HEK293 (cell line): ENCODE measurements at regions not wholly inside any gene's neighbourhood (a gene's known extent, or its start where the extent isn't known, plus 50 kb on each side); places are given as distances from the start of the nearest gene placed in this dataset.

ENCODE experiments used
- CTCF ChIA-PET: fragments of 350-600 bp; formaldehyde crosslinking; extraction: SDS; loops from one replicate; lab custom pipeline; 2021; ENCODE audit warnings: antibody characterized with exemption; lab: Yijun Ruan, JAX
- POLR2A ChIA-PET: fragments of 300-600 bp; formaldehyde crosslinking; extraction: SDS; loops from one replicate; lab custom pipeline; 2020; ENCODE audit warnings: antibody characterized with exemption, inconsistent platforms; lab: Yijun Ruan, JAX
- H3K27ac ChIP-seq: fragments of 200-500 bp; sonication (Bioruptor generic); 2 replicates; pipeline ENCODE4 v1.5.1; 2014; ENCODE audit warnings: low read depth, low read length, control low read depth, inconsistent platforms; ENCODE audit errors: extremely low read depth
- H3K36me3 ChIP-seq, 2 experiments: fragments of 200-500 bp in 1 of 2; sonication (Bioruptor generic) in 1 of 2; 1 replicate in 1 of 2; 2 replicates in 1 of 2; pipeline ENCODE4 v1.5.1; 2014 to 2017; ENCODE audit warnings: inconsistent platforms in 2 of 2, low read length in 2 of 2; ENCODE audit not compliant: control insufficient read depth in 2 of 2, insufficient read depth in 1 of 2
- H3K4me1 ChIP-seq: fragments of 200-500 bp; sonication (Bioruptor generic); 2 replicates; pipeline ENCODE4 v1.5.1; 2014; ENCODE audit warnings: mild to moderate bottlenecking, low read length, inconsistent platforms; ENCODE audit not compliant: control insufficient read depth, insufficient read depth
- H3K4me3 ChIP-seq: 2 replicates; pipeline ENCODE4 v1.5.1; 2011; ENCODE audit warnings: low read depth, mild to moderate bottlenecking, control low read depth, low read length, moderate library complexity
- H3K9me3 ChIP-seq: fragments of 200-500 bp; sonication (Bioruptor generic); 2 replicates; pipeline ENCODE4 v1.5.1; 2014; ENCODE audit warnings: low read depth, low read length, inconsistent platforms; ENCODE audit not compliant: control insufficient read depth, insufficient read depth
- HOXA7 ChIP-seq: sonication (generic); formaldehyde crosslinking; IDR thresholded peaks from 2 replicates; pipeline ENCODE4 v1.8.1; 2022; ENCODE audit warnings: missing genetic modification reagents, borderline replicate concordance
- KLF1 ChIP-seq: fragments of 450-650 bp; formaldehyde crosslinking; IDR thresholded peaks from 2 replicates; pipeline ENCODE4 v1.5.1; 2016; ENCODE audit warnings: missing biosample characterization, missing genetic modification characterization
- KLF7 ChIP-seq: fragments of 450-650 bp; formaldehyde crosslinking; IDR thresholded peaks from 2 replicates; pipeline ENCODE4 v1.5.1; 2016; ENCODE audit warnings: missing biosample characterization, missing genetic modification characterization, borderline replicate concordance
- REPIN1 ChIP-seq: fragments of 450-650 bp; formaldehyde crosslinking; IDR thresholded peaks from 2 replicates; pipeline ENCODE4 v1.5.1; 2017; ENCODE audit warnings: missing biosample characterization, missing genetic modification characterization, low read depth
- SCRT2 ChIP-seq: fragments of 450-650 bp; formaldehyde crosslinking; IDR thresholded peaks from 2 replicates; pipeline ENCODE4 v1.5.1; 2016; ENCODE audit warnings: missing biosample characterization, missing genetic modification characterization
- TCF7L2 ChIP-seq: IDR thresholded peaks from 2 replicates; pipeline ENCODE4 v1.6.1; 2011; ENCODE audit warnings: low read depth, mild to moderate bottlenecking, inconsistent platforms, low read length, moderate library complexity, borderline replicate concordance
- YY2 ChIP-seq: fragments of 450-650 bp; formaldehyde crosslinking; IDR thresholded peaks from 2 replicates; pipeline ENCODE4 v1.5.1; 2016; ENCODE audit warnings: missing biosample characterization, missing genetic modification characterization
- ZBTB17 ChIP-seq: fragments of 450-650 bp; formaldehyde crosslinking; IDR thresholded peaks from 2 replicates; pipeline ENCODE4 v1.5.1; 2016; ENCODE audit warnings: missing biosample characterization, missing genetic modification characterization
- ZBTB48 ChIP-seq: fragments of 450-650 bp; formaldehyde crosslinking; IDR thresholded peaks from 2 replicates; pipeline ENCODE4 v1.5.1; 2016; ENCODE audit warnings: missing biosample characterization, missing genetic modification characterization
- ZBTB7A ChIP-seq: fragments of 450-650 bp; formaldehyde crosslinking; IDR thresholded peaks from 2 replicates; pipeline ENCODE4 v1.5.1; 2016; ENCODE audit warnings: low read depth, missing biosample characterization, missing genetic modification characterization
- ZBTB8A ChIP-seq: fragments of 450-650 bp; formaldehyde crosslinking; IDR thresholded peaks from 2 replicates; pipeline ENCODE4 v1.5.1; 2016; ENCODE audit warnings: missing biosample characterization, missing genetic modification characterization
- ZNF121 ChIP-seq: fragments of 450-650 bp; formaldehyde crosslinking; IDR thresholded peaks from 2 replicates; pipeline ENCODE4 v1.5.1; 2016; ENCODE audit warnings: missing biosample characterization, missing genetic modification characterization
- ZNF133 ChIP-seq: fragments of 450-650 bp; formaldehyde crosslinking; IDR thresholded peaks from 2 replicates; pipeline ENCODE4 v1.5.1; 2016; ENCODE audit warnings: missing biosample characterization, missing genetic modification characterization
- ZNF221 ChIP-seq: fragments of 450-650 bp; formaldehyde crosslinking; IDR thresholded peaks from 2 replicates; pipeline ENCODE4 v1.5.1; 2017; ENCODE audit warnings: missing biosample characterization, missing genetic modification characterization, borderline replicate concordance
- ZNF302 ChIP-seq: fragments of 450-650 bp; formaldehyde crosslinking; IDR thresholded peaks from 2 replicates; pipeline ENCODE4 v1.5.1; 2016; ENCODE audit warnings: missing biosample characterization, missing genetic modification characterization, low read depth
- ZNF423 ChIP-seq: fragments of 450-650 bp; formaldehyde crosslinking; IDR thresholded peaks from 2 replicates; pipeline ENCODE4 v1.5.1; 2016; ENCODE audit warnings: missing biosample characterization, missing genetic modification characterization
- ZNF48 ChIP-seq: fragments of 450-650 bp; formaldehyde crosslinking; IDR thresholded peaks from 2 replicates; pipeline ENCODE4 v1.5.1; 2016; ENCODE audit warnings: missing biosample characterization, missing genetic modification characterization
- ZNF549 ChIP-seq: fragments of 450-650 bp; IDR thresholded peaks from 2 replicates; pipeline ENCODE4 v1.5.1; 2018; ENCODE audit warnings: missing biosample characterization, missing genetic modification characterization, mild to moderate bottlenecking, inconsistent platforms, moderate library complexity
- ZNF585B ChIP-seq: fragments of 450-650 bp; formaldehyde crosslinking; IDR thresholded peaks from 2 replicates; pipeline ENCODE4 v1.5.1; 2016; ENCODE audit warnings: missing biosample characterization, missing genetic modification characterization
- ZNF621 ChIP-seq: fragments of 450-650 bp; formaldehyde crosslinking; IDR thresholded peaks from 2 replicates; pipeline ENCODE4 v1.5.1; 2017; ENCODE audit warnings: missing biosample characterization, missing genetic modification characterization
- ZNF623 ChIP-seq: fragments of 450-650 bp; formaldehyde crosslinking; IDR thresholded peaks from 2 replicates; pipeline ENCODE4 v1.5.1; 2016; ENCODE audit warnings: missing biosample characterization, missing genetic modification characterization
- ZNF629 ChIP-seq: fragments of 450-650 bp; formaldehyde crosslinking; IDR thresholded peaks from 2 replicates; pipeline ENCODE4 v1.5.1; 2017; ENCODE audit warnings: missing biosample characterization, missing genetic modification characterization
- ZNF664 ChIP-seq: fragments of 450-650 bp; formaldehyde crosslinking; IDR thresholded peaks from 2 replicates; pipeline ENCODE4 v1.5.1; 2016; ENCODE audit warnings: missing biosample characterization, missing genetic modification characterization
- ZNF670 ChIP-seq: fragments of 450-650 bp; formaldehyde crosslinking; IDR thresholded peaks from 2 replicates; pipeline ENCODE4 v1.5.1; 2016; ENCODE audit warnings: missing biosample characterization, missing genetic modification characterization, low read depth
- ZNF707 ChIP-seq: fragments of 450-650 bp; formaldehyde crosslinking; IDR thresholded peaks from 2 replicates; pipeline ENCODE4 v1.5.1; 2016; ENCODE audit warnings: missing biosample characterization, missing genetic modification characterization
- ZNF747 ChIP-seq: fragments of 450-650 bp; formaldehyde crosslinking; IDR thresholded peaks from 2 replicates; pipeline ENCODE4 v1.5.1; 2016; ENCODE audit warnings: missing biosample characterization, missing genetic modification characterization
- ZNF792 ChIP-seq: fragments of 450-650 bp; formaldehyde crosslinking; IDR thresholded peaks from 2 replicates; pipeline ENCODE4 v1.5.1; 2016; ENCODE audit warnings: missing biosample characterization, missing genetic modification characterization
- ZSCAN18 ChIP-seq: fragments of 450-650 bp; formaldehyde crosslinking; IDR thresholded peaks from 2 replicates; pipeline ENCODE4 v1.5.1; 2016; ENCODE audit warnings: missing biosample characterization, missing genetic modification characterization
- ZXDB ChIP-seq: fragments of 450-650 bp; formaldehyde crosslinking; IDR thresholded peaks from 2 replicates; pipeline ENCODE4 v1.5.1; 2016; ENCODE audit warnings: missing biosample characterization, missing genetic modification characterization
- TF ChIP-seq, protein P1 (sequence below): fragments of 450-650 bp; formaldehyde crosslinking; IDR thresholded peaks from 2 replicates; pipeline ENCODE4 v1.5.1; 2017; ENCODE audit warnings: missing biosample characterization, missing genetic modification characterization

- no peaks in the 10 kb centered on the region for H3K4me1 ChIP-seq
- TF ChIP-seq KLF1 (tag by site-specific recombination) (no peak), ZNF747 (no peak), KLF7 (tag by site-specific recombination) (no peak), ZNF302 (tag by site-specific recombination) (no peak), ZBTB48 (tag by site-specific recombination) (no peak), TCF7L2 (no peak), ZNF707 (tag by site-specific recombination) (no peak), ZNF792 (tag by site-specific recombination) (no peak), ZNF585B (tag by site-specific recombination) (no peak), HOXA7 (CRISPR knock-in tag) (no peak)
- TF ChIP-seq, all 188 proteins: peak for 0
- POLR2A ChIA-PET, result no interaction called here
These were observed 408.6 kb upstream of the IRX4 start for GRCh38 chr5:2291146-2291840.

GRCh38 chr5:2289380-2289779, 406.7 kb upstream of the IRX4 start:
- H3K36me3 ChIP-seq, result no peaks in the 10 kb centered on the region
- ChIA-PET CTCF (no interaction called here), POLR2A (no interaction called here)
- H3K9me3 ChIP-seq, result no peaks in the 10 kb centered on the region
- no peak overlapping the region for H3K27ac ChIP-seq
- TF ChIP-seq SCRT2, result no peak
- no peak for TF ChIP-seq ZNF670
- no peak for TF ChIP-seq ZNF221 (tag by site-specific recombination)
- no peak for TF ChIP-seq ZNF664
- no peak overlapping the region for H3K4me3 ChIP-seq
- H3K4me1 ChIP-seq, result no peaks in the 10 kb centered on the region

More at GRCh38 chr5:2291146-2291840, 408.6 kb upstream of the IRX4 start:
- Histone ChIP-seq H3K4me3 (no peak overlapping the region), H3K36me3 (no peaks in the 10 kb centered on the region), H3K27ac (no peak overlapping the region), H3K9me3 (no peaks in the 10 kb centered on the region)
- CTCF ChIA-PET, result no interaction called here

- Histone ChIP-seq H3K4me1 (no peaks in the 10 kb centered on the region), H3K36me3 (no peaks in the 10 kb centered on the region), H3K27ac (no peak overlapping the region), H3K4me3 (no peak overlapping the region), H3K9me3 (no peaks in the 10 kb centered on the region)
- ChIA-PET POLR2A (no interaction called here), CTCF (no interaction called here)
- no peak for TF ChIP-seq ZNF133 (tag by site-specific recombination)
- no peak for TF ChIP-seq ZBTB17 (tag by site-specific recombination)
- TF ChIP-seq, protein P1, sequence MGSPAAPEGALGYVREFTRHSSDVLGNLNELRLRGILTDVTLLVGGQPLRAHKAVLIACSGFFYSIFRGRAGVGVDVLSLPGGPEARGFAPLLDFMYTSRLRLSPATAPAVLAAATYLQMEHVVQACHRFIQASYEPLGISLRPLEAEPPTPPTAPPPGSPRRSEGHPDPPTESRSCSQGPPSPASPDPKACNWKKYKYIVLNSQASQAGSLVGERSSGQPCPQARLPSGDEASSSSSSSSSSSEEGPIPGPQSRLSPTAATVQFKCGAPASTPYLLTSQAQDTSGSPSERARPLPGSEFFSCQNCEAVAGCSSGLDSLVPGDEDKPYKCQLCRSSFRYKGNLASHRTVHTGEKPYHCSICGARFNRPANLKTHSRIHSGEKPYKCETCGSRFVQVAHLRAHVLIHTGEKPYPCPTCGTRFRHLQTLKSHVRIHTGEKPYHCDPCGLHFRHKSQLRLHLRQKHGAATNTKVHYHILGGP, result no peak
- no peak for TF ChIP-seq ZBTB7A (tag by site-specific recombination)
- no peak for TF ChIP-seq ZNF623 (tag by site-specific recombination)
- no peak for TF ChIP-seq YY2 (tag by site-specific recombination)
- TF ChIP-seq SCRT2, result no peak
- TF ChIP-seq ZNF621, result no peak
- no peak for TF ChIP-seq ZNF121
- TF ChIP-seq ZNF549 (tag by site-specific recombination), result no peak
- TF ChIP-seq ZXDB, result no peak
- no peak for TF ChIP-seq ZNF629 (tag by site-specific recombination)
- TF ChIP-seq ZNF48 (tag by site-specific recombination), result no peak
- no peak for TF ChIP-seq ZSCAN18
- TF ChIP-seq REPIN1 (tag by site-specific recombination), result no peak
- no peak for TF ChIP-seq ZNF423 (tag by site-specific recombination)
- no peak for TF ChIP-seq ZBTB8A (tag by site-specific recombination)
These were observed 406.2 kb upstream of the IRX4 start for GRCh38 chr5:2288968-2289367.
